ENCODE measurements at regions not wholly inside any gene's neighbourhood (a gene's known extent, or its start where the extent isn't known, plus 50 kb on each side); places are given as distances from the start of the nearest gene placed in this dataset.

- ChIA-PET CTCF (no interaction called here), POLR2A (no interaction called here)
- DNase-seq (ENCODE audit: extremely low spot score) = no peak
- TF ChIP-seq CTCF (IDR thresholded peaks at IDR 0.05; ENCODE audit: control extremely low read depth, extremely low read depth, low read depth, missing control alignments) = no peak
Observed at GRCh38 chr1:164256456-164256855, 302.5 kb upstream of the PBX1 start.

DNA sequence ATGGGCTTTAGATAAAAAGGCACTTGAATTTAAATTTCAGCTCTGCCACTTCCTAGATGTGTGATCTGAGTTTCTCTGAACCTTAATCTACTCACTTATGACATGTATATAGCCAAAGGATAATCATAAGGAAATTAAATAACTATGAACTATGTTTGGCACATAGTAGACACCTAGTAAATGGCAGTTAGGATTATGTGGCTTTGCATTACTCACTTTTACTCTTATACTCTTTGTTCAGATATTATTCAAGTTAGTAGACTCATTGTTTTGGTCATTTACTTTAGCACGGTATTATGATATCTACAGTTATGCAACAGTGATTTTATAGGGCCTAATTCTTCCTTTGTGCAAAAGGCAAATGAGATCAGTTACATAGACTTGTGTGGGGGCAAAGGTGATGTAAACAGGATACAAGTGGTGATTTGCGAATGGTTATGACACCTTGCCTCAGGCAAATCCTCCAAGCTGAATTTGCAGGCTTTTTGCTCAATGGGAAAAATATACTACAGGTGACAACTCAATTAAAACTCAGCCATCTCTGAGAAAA, 297.2 kb upstream of the PBX1 start:
- ChIA-PET CTCF (no interaction called here), POLR2A (no interaction called here)
- TF ChIP-seq CTCF (IDR thresholded peaks at IDR 0.05; ENCODE audit: control extremely low read depth, extremely low read depth, low read depth, missing control alignments) = no peak
- DNase-seq (ENCODE audit: extremely low spot score) = no peak

GRCh38 chr1:164263540-164263939, 295.4 kb upstream of the PBX1 start:
- POLR2A ChIA-PET = no interaction called here
- CTCF ChIA-PET = no interaction called here
- TF ChIP-seq CTCF (IDR thresholded peaks at IDR 0.05; ENCODE audit: control extremely low read depth, extremely low read depth, low read depth, missing control alignments) = no peak
- no peak for DNase-seq (ENCODE audit: extremely low spot score)

DNA sequence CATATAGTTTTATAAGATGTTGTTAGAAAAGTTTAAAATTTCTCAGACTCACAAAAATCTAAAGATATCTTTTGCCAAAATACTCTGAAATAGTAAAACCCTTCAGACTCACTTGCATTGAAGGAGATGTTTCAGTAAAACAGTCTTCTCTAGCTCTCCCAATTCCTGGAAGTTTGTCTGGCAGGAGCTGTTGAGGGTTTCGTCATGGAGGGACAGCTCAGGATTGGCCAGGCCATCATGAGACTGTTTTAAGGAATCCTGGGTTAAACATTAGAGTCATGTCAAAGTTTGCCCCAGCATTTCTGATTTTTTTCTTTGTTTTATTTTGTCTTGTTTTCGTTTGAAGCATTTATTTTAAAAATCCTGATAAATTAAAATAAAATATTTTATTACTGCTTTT, 293.8 kb upstream of the PBX1 start:
- ChIA-PET POLR2A (no interaction called here), CTCF (interaction anchor here (0.9 kb wide), 1 partner anchor 21 kb away, joined by 3 read pairs; no protein-coding TSS in a partner anchor)
- TF ChIP-seq CTCF (IDR thresholded peaks at IDR 0.05; ENCODE audit: control extremely low read depth, extremely low read depth, low read depth, missing control alignments) = no peak

GRCh38 chr1:164272156-164272555, 286.8 kb upstream of the PBX1 start:
- no peak for DNase-seq (ENCODE audit: extremely low spot score)
- ChIA-PET POLR2A (no interaction called here), CTCF (no interaction called here)
- TF ChIP-seq CTCF (IDR thresholded peaks at IDR 0.05; ENCODE audit: control extremely low read depth, extremely low read depth, low read depth, missing control alignments) = no peak

More for the DNA sequence above, 293.8 kb upstream of the PBX1 start:
- DNase-seq (ENCODE audit: extremely low spot score) = no peak

DNA sequence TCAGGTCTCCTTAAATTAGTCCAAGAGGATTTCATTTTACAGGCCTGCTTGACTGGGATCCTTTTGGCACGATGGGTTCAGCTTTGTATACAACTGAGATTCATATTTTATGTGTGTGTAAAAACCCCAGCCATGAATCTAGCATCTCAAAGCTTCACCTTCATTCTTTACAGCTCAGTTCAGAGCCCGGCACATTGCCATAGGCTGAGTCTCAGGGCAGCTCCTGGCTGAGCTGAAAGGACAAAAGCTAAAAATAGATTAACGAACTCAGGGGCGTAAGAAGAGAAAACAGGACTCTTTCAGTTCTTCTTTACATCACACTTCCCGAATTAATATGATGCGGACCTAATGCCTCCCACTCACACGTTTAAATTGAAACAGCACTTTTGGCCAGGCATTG, 262.8 kb upstream of the PBX1 start:
- CTCF ChIA-PET = no interaction called here
- TF ChIP-seq CTCF (IDR thresholded peaks at IDR 0.05; ENCODE audit: control extremely low read depth, extremely low read depth, low read depth, missing control alignments) = no peak
- DNase-seq (ENCODE audit: extremely low spot score) = no peak
- POLR2A ChIA-PET = no interaction called here

- no peak for TF ChIP-seq CTCF (IDR thresholded peaks at IDR 0.05; ENCODE audit: control extremely low read depth, extremely low read depth, low read depth, missing control alignments)
- CTCF ChIA-PET = no interaction called here
- DNase-seq (ENCODE audit: extremely low spot score) = no peak
- POLR2A ChIA-PET = no interaction called here
Observed at GRCh38 chr1:164308101-164308500, 250.9 kb upstream of the PBX1 start.
